Activated T-cell treated with anti-CD3 and anti-CD28 coated beads, Interleukin-2, amount 50 U/mL, for 48 hours (primary cell): ENCODE measurements at regions not wholly inside any gene's neighbourhood (a gene's known extent, or its start where the extent isn't known, plus 50 kb on each side); places are given as distances from the start of the nearest gene placed in this dataset.

Experiments used
- DNase-seq, 2 experiments: peaks; one replicate each; pipeline ENCODE4 v3.0.0-alpha.2; 2020

DNA sequence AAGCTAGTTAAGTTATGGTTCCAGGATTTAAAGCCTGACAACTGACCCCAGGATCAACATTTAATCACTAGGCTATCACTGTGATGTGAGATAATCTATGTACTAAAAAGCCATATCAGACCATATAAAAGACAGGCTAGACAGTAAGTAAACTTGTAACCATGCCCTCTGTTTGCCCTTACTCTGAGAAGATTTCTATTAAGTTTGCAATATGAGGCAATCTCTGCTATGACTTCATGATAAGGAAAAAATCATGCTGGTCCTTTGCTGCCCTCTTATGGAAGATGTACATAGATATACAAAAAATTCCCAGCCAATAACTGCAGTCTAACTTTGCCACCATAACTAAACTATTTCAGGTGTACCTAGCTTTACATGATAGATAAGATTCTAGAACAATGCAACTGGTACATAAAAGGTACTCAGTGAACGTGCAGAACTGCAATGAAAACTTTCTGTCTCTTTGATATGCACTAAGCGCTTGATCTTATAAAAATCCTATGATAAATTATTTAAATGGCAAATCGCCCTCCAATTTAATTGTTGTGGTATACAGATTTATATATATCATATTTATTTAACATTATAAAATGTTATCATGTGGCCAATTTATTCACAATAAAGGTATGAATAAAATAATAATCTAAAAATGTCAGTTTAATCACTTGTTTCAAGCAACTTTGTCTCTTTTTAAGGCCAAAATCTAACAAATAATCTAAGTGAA lies 70.5 kb downstream of the FAM217A start:
- no peak for DNase-seq

DNA sequence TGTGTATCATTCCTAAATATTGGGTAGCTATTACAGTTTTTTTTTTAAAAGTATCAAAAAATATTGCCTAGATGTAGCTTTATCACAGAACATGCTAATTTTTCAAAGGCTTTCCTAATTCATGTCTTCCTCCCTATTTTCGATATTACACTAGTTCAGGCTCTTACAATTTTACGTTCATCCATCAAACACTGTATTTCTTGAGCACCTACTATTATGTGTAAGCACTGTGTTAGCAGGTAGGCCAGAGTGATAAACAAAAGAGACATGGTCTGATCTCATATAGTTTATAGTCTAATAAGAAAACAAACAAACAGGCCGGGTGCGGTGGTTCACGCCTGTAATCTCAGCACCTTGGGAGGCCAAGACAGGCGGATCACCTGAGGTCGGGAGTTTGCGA lies 69.5 kb downstream of the FAM217A start:
- no peak for DNase-seq

DNA sequence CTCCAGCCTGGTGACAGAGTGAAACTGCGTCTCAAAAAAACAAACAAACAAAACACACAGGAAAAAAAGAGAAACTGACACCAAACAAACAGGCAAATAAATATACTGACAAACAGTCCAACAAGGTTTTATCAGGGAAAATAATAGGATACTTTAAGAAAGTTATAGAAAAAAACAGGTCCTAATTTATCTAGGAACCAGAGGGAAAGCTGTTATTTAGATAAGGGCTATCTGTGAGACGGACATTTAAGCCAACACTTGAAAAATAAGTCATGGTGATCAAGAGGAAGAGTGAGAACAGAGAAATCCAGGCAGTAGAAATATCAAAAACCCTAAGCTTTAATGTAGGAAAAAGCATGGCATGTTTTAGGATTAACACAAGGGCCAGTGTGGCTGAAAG lies 68.9 kb downstream of the FAM217A start:
- DNase-seq = no peak

GRCh38 chr6:4010689-4011090 lies 68.2 kb downstream of the FAM217A start:
- DNase-seq = no peak

DNA sequence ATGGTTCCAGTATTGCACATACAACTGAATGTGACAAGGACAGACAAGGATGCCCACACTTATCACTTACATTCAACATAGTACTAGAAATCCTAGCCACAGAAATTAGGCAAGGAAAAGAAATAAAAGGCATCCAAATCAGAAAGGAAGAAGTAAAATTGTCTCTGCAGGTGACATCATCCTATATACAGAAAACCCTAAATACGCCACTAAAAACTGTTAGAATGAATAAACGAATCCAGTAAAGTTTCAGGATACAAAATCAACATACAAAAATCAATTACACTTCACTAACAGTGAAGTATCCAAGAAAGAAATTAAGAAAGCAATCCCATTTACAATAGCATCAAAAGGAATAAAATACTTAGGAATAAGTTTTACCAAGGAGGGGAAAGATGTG lies 66.1 kb downstream of the FAM217A start:
- DNase-seq = no peak

- DNase-seq = no peak
Measured at GRCh38 chr6:4017058-4017739, 61.7 kb downstream of the FAM217A start.

GRCh38 chr6:4017834-4018170 lies 61.1 kb downstream of the FAM217A start:
- no peak for DNase-seq

DNA sequence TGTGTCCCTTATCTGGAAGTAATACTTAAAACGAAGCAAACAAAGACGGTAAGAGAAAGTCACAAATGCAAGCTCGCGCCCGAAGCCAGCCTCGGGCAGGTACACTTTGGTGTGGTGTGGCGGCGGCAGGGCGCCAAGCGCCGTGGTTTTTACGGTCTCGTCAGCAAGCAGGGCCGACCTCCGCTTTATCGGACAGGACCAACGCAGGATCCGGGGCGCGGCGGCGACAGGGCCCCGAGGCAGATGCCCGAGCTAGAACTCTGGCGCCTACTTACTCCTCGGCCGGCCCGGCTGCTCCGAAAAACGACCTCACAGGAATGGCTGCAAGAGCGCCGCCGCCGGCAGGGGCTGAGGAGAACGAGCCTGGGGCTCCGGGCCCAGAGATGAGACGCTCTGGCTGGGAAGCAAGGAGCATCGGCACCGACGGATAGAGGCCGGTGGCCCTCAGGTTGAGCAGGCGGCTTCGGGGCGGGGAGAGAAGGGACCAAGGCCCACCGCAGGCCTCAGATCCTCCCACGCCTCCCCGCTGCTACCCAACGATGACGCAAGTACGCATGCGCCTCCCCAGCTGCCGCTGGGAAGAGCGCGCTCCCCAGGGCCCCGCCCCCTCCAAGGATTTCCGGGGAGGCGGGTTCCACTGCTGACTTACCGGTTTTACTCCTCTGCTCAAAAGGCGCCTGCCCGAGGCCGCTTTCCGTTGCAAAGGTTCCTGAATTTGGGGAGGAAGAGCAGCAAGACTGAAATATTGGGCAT lies 60.6 kb downstream of the FAM217A start:
- DNase-seq = peak; percentile 96 to 98
